ENCODE measurements at regions not wholly inside any gene's neighbourhood (a gene's known extent, or its start where the extent isn't known, plus 50 kb on each side); places are given as distances from the start of the nearest gene placed in this dataset.
A peak's percentile ranks its signal among the peaks of the same experiment; 100 is the strongest.

DNA sequence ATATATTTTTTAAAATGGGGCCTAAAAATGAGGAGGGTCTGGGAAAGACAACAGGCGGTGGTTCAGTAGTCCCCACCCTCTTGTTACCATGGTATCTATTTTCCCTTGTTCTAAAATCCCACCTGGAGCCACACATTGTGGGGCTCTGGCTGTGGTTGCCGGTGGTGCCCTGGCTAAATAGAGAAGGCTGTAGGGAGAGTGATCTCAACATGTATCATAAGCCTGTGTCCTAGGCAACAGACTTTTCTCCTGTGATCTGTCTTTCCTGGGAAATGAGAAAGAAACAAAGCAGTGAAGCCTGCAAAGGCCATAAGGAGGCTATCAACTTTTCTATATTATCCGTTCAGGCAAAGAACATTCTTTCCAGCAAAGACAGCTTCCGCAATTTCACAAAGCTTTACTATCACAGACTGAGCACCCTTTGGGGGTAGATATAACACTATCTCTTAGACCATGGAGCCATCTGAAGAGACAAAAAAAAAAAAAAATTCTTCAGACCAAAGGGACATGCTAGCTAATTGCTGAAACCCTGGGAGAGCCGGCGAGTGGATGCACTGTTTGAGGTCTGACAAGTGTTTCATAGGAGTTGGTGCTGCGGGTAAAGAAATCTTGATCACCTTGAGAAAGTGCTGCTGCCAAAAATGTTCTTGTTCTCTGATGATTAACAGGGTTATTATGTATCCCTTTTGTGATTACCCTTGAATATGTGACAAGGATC, 879.2 kb upstream of the DDX18 start:
- DNase-seq: no peak
- TF ChIP-seq POLR2A (IDR thresholded peaks at IDR 0.05): no peak
- TF ChIP-seq, protein P1, sequence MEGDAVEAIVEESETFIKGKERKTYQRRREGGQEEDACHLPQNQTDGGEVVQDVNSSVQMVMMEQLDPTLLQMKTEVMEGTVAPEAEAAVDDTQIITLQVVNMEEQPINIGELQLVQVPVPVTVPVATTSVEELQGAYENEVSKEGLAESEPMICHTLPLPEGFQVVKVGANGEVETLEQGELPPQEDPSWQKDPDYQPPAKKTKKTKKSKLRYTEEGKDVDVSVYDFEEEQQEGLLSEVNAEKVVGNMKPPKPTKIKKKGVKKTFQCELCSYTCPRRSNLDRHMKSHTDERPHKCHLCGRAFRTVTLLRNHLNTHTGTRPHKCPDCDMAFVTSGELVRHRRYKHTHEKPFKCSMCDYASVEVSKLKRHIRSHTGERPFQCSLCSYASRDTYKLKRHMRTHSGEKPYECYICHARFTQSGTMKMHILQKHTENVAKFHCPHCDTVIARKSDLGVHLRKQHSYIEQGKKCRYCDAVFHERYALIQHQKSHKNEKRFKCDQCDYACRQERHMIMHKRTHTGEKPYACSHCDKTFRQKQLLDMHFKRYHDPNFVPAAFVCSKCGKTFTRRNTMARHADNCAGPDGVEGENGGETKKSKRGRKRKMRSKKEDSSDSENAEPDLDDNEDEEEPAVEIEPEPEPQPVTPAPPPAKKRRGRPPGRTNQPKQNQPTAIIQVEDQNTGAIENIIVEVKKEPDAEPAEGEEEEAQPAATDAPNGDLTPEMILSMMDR (IDR thresholded peaks at IDR 0.05): no peak
- Histone ChIP-seq H3K4me3 (no peak overlapping the region), H3K9me3 (no peaks in the 10 kb centered on the region), H3K27me3 (no peaks in the 10 kb centered on the region), H3K36me3 (no peaks in the 10 kb centered on the region), H3K27ac (no peak overlapping the region), H3K4me1 (no peaks in the 10 kb centered on the region)

DNA sequence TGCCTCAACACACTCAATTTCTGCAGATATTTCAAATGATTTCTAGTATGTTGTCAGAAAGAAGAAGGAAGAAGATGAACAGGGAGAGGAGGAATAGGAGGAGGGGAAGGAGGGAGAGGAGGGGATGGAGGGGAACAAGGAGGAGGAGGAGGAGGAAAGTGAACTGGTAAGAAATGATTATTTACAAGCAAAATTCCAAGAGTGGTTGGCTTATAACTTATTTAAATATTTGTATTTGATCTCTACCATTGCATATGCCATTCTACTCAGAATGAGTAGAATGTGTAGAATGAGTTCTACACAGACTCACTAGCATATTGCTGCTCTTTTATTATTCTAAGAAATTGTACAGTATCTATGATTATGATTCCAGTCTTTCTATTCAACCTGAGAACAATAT, 866.2 kb upstream of the DDX18 start:
- Histone ChIP-seq H3K27ac (no peak overlapping the region), H3K4me3 (no peak overlapping the region), H3K36me3 (no peaks in the 10 kb centered on the region), H3K9me3 (peaks cover 0 to 3% (median 0%) of the 10 kb centered on the region in 4 donors), H3K4me1 (no peaks in the 10 kb centered on the region), H3K27me3 (no peaks in the 10 kb centered on the region)
- TF ChIP-seq, protein P1 (IDR thresholded peaks at IDR 0.05): no peak
- no peak for TF ChIP-seq POLR2A (IDR thresholded peaks at IDR 0.05)
- no peak for DNase-seq

- TF ChIP-seq POLR2A (IDR thresholded peaks at IDR 0.05): no peak
- TF ChIP-seq, protein P1 (IDR thresholded peaks at IDR 0.05): no peak
- Histone ChIP-seq H3K9me3 (peaks cover 0 to 3% (median 0%) of the 10 kb centered on the region in 4 donors), H3K27me3 (no peaks in the 10 kb centered on the region), H3K4me1 (no peaks in the 10 kb centered on the region), H3K36me3 (no peaks in the 10 kb centered on the region), H3K4me3 (no peak overlapping the region), H3K27ac (no peak overlapping the region)
- no peak for DNase-seq
Measured at GRCh38 chr2:116949249-116949648, 865.2 kb upstream of the DDX18 start.

DNA sequence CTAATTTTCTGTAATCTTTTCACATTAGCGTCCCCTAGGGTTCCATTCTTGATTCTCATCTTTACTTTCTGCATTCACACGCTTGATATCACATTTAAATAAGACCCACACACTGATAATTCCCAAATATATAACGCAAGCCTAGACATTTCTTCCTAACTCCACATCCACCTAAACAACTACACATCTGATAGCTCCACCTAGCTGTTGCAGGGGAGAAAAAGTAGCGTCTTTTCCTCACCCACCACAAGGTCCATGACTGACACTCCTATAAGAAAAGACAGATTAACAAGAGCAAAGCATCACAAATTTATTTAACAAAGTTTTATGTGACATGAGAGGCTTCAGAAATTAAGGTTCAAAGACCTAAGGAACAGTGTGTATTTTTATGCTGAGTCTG, 862.2 kb upstream of the DDX18 start:
- Histone ChIP-seq H3K27ac (no peak overlapping the region), H3K9me3 (peaks cover 0 to 3% (median 0%) of the 10 kb centered on the region in 4 donors), H3K4me1 (no peaks in the 10 kb centered on the region), H3K4me3 (no peak overlapping the region), H3K36me3 (no peaks in the 10 kb centered on the region), H3K27me3 (no peaks in the 10 kb centered on the region)
- TF ChIP-seq, protein P1 (IDR thresholded peaks at IDR 0.05): peak in 4 of 6 experiments; percentile 23 to 71 (median 64)
- no peak for TF ChIP-seq POLR2A (IDR thresholded peaks at IDR 0.05)
- DNase-seq: no peak

DNA sequence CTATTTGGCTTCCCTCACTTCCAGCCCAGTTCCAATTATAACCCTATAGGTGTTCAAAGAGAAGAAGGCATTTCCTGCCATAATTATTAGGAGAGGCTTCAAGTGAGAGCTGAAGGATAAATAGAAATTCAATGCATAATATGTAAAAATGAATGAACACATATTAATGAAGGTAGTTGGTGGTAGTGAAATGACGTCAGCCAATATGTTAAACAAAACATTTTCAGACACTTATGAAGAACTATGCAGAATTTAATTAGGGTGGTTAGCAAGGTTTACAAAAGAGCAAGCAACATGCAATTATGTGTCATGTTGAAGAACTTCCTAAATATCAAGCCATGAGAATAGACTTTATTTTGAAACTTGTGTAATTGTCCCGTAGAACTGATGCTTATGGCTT, 858.8 kb upstream of the DDX18 start:
- Histone ChIP-seq H3K27me3 (no peaks in the 10 kb centered on the region), H3K4me1 (no peaks in the 10 kb centered on the region), H3K27ac (no peak overlapping the region), H3K36me3 (no peaks in the 10 kb centered on the region), H3K9me3 (peaks cover 0 to 3% (median 0%) of the 10 kb centered on the region in 4 donors), H3K4me3 (no peak overlapping the region)
- TF ChIP-seq POLR2A (IDR thresholded peaks at IDR 0.05): no peak
- TF ChIP-seq, protein P1 (IDR thresholded peaks at IDR 0.05): no peak
- DNase-seq: no peak

Data from Peyer's patch (tissue), 4 donors.